Esophagus muscularis mucosa (tissue), 4 donors: ENCODE measurements at regions not wholly inside any gene's neighbourhood (a gene's known extent, or its start where the extent isn't known, plus 50 kb on each side); places are given as distances from the start of the nearest gene placed in this dataset.

ENCODE experiments used
- DNase-seq: peaks from one replicate; pipeline ENCODE4 v3.0.0-alpha.2; 2017; ENCODE audit errors: extremely low spot score
- H3K27ac ChIP-seq, 4 donors: fragments of 200-600 bp; sonication (generic); replicated peaks in 1 of 4; 1 replicate in 3 of 4; 2 replicates in 1 of 4; pipeline ENCODE4 v1.5.1; 2016 to 2019; ENCODE audit warnings: mild to moderate bottlenecking in 1 of 4
- H3K27me3 ChIP-seq, 4 donors: fragments of 200-600 bp; sonication (generic); one replicate each; pipeline versions ENCODE4 v1.5.1 to v1.6.0; 2016 to 2019
- H3K36me3 ChIP-seq, 4 donors: fragments of 200-600 bp; sonication (generic); one replicate each; pipeline ENCODE4 v1.5.1; 2016 to 2019
- H3K4me1 ChIP-seq, 4 donors: fragments of 200-600 bp; sonication (generic); one replicate each; pipeline ENCODE4 v1.5.1; 2016 to 2019
- H3K4me3 ChIP-seq, 4 donors: fragments of 200-600 bp; sonication (generic); 1 replicate in 2 of 4; 2 replicates in 2 of 4; pipeline ENCODE4 v1.5.1; 2016 to 2019; ENCODE audit warnings: mild to moderate bottlenecking in 4 of 4, moderate library complexity in 1 of 4
- H3K9me3 ChIP-seq, 4 donors: fragments of 200-600 bp; sonication (generic); 1 replicate in 3 of 4; 2 replicates in 1 of 4; pipeline ENCODE4 v1.5.1; 2016 to 2019
- EP300 ChIP-seq: sonication (generic); formaldehyde crosslinking; IDR thresholded peaks from one replicate; pipeline ENCODE4 v1.6.1; 2017; ENCODE audit warnings: antibody characterized with exemption
- POLR2A ChIP-seq: fragments of 450-650 bp; IDR thresholded peaks from one replicate; pipeline ENCODE4 v1.6.1; 2017; ENCODE audit warnings: antibody characterized with exemption, moderate library complexity, mild to moderate bottlenecking, low read depth
- POLR2AphosphoS5 ChIP-seq, 2 donors: sonication (generic); formaldehyde crosslinking; IDR thresholded peaks; one replicate each; pipeline ENCODE4 v1.6.1; 2017; ENCODE audit warnings: antibody characterized with exemption in 2 of 2
- WGBS: methylation state at CpG from one replicate; pipeline ENCODE4 v1.1.5; 2018; 5-methylcytosine and 5-hydroxymethylcytosine counted together
- intact Hi-C: fragments of 100-400 bp; cut with DNase I; formaldehyde crosslinking; loops from one replicate; pipeline ENCODE4 v1.15.1; 2023
- TF ChIP-seq, protein P1 (sequence below), 3 experiments: fragments of 200-600 bp in 2 of 3; fragments of 450-650 bp in 1 of 3; sonication (generic) in 2 of 3; IDR thresholded peaks; one replicate each; pipeline ENCODE4 v1.5.1; 2017 to 2019; ENCODE audit warnings: antibody characterized with exemption in 3 of 3, mild to moderate bottlenecking in 2 of 3, moderate library complexity in 1 of 3

GRCh38 chr5:145479271-145479670, 355.9 kb downstream of the PRELID2 start:
- Histone ChIP-seq H3K9me3 (no peaks in the 10 kb centered on the region), H3K27ac (no peak overlapping the region), H3K4me1 (no peaks in the 10 kb centered on the region), H3K36me3 (no peaks in the 10 kb centered on the region), H3K4me3 (no peak overlapping the region), H3K27me3 (no peaks in the 10 kb centered on the region)
- no peak for DNase-seq
- no peak for TF ChIP-seq EP300
- TF ChIP-seq POLR2A: no peak
- TF ChIP-seq POLR2AphosphoS5 (IDR thresholded peaks at IDR 0.05): no peak
- TF ChIP-seq, protein P1, sequence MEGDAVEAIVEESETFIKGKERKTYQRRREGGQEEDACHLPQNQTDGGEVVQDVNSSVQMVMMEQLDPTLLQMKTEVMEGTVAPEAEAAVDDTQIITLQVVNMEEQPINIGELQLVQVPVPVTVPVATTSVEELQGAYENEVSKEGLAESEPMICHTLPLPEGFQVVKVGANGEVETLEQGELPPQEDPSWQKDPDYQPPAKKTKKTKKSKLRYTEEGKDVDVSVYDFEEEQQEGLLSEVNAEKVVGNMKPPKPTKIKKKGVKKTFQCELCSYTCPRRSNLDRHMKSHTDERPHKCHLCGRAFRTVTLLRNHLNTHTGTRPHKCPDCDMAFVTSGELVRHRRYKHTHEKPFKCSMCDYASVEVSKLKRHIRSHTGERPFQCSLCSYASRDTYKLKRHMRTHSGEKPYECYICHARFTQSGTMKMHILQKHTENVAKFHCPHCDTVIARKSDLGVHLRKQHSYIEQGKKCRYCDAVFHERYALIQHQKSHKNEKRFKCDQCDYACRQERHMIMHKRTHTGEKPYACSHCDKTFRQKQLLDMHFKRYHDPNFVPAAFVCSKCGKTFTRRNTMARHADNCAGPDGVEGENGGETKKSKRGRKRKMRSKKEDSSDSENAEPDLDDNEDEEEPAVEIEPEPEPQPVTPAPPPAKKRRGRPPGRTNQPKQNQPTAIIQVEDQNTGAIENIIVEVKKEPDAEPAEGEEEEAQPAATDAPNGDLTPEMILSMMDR (IDR thresholded peaks at IDR 0.05): no peak
- 63% methylated on average over 4 of the region's 4 CpGs for WGBS
- intact Hi-C loops: no loop called here

- 71% methylated on average over 2 of the region's 2 CpGs for WGBS
- Histone ChIP-seq H3K9me3 (no peaks in the 10 kb centered on the region), H3K36me3 (no peaks in the 10 kb centered on the region), H3K27ac (no peak overlapping the region), H3K27me3 (no peaks in the 10 kb centered on the region), H3K4me1 (no peaks in the 10 kb centered on the region), H3K4me3 (no peak overlapping the region)
- DNase-seq: no peak
- TF ChIP-seq, protein P1 (IDR thresholded peaks at IDR 0.05): no peak
- TF ChIP-seq POLR2A: no peak
- TF ChIP-seq POLR2AphosphoS5 (IDR thresholded peaks at IDR 0.05): no peak
- TF ChIP-seq EP300: no peak
- intact Hi-C loops: no loop called here
Measured at GRCh38 chr5:145478651-145479050, 356.5 kb downstream of the PRELID2 start.

GRCh38 chr5:145473042-145473642, 362.0 kb downstream of the PRELID2 start:
- H3K4me3 ChIP-seq: no peak overlapping the region
- intact Hi-C loops: no loop called here
- TF ChIP-seq POLR2AphosphoS5 (IDR thresholded peaks at IDR 0.05) (no peak), POLR2A (no peak), EP300 (no peak)
- TF ChIP-seq, protein P1 (IDR thresholded peaks at IDR 0.05): no peak
- DNase-seq: no peak
- peaks cover 0 to 4% (median 0%) of the 10 kb centered on the region in 4 donors for H3K4me1 ChIP-seq
- no peak overlapping the region for H3K27ac ChIP-seq
- WGBS: 76% methylated on average over 3 of the region's 3 CpGs
- no peaks in the 10 kb centered on the region for H3K27me3 ChIP-seq
- no peaks in the 10 kb centered on the region for H3K36me3 ChIP-seq
- H3K9me3 ChIP-seq: no peaks in the 10 kb centered on the region

GRCh38 chr5:145471831-145472612, 363.1 kb downstream of the PRELID2 start:
- no peaks in the 10 kb centered on the region for H3K36me3 ChIP-seq
- H3K27ac ChIP-seq: no peak overlapping the region
- DNase-seq: no peak
- H3K27me3 ChIP-seq: no peaks in the 10 kb centered on the region
- no peak for TF ChIP-seq POLR2AphosphoS5 (IDR thresholded peaks at IDR 0.05)
- TF ChIP-seq, protein P1 (IDR thresholded peaks at IDR 0.05): no peak
- TF ChIP-seq POLR2A: no peak
- no peak for TF ChIP-seq EP300
- H3K9me3 ChIP-seq: no peaks in the 10 kb centered on the region
- 89% methylated on average over 1 of the region's 1 CpG for WGBS
- H3K4me1 ChIP-seq: peaks cover 0 to 4% (median 0%) of the 10 kb centered on the region in 4 donors
- no peak overlapping the region for H3K4me3 ChIP-seq
- intact Hi-C loops: no loop called here
